ENCODE measurements at regions not wholly inside any gene's neighbourhood (a gene's known extent, or its start where the extent isn't known, plus 50 kb on each side); places are given as distances from the start of the nearest gene placed in this dataset.
"Not testable (repeated sequence)": the region's sequence is repeated elsewhere in the genome, so short reads cannot be mapped to it uniquely, and the experiment has no call there.

GRCh38 chr7:66529883-66530610, 98.6 kb upstream of the KCTD7 start:
- FAIRE-seq (no peak), DNase-seq (ENCODE audit: low spot score in 2 of 2) (peak in 1 of 2 donors; percentile 37)

GRCh38 chr7:66535414-66536329, 93.0 kb upstream of the KCTD7 start:
- DNase-seq (ENCODE audit: low spot score in 2 of 2) (no peak), FAIRE-seq (no peak)

GRCh38 chr7:66537380-66537779, 91.3 kb upstream of the KCTD7 start:
- FAIRE-seq (no peak), DNase-seq (ENCODE audit: low spot score in 2 of 2) (no peak)

GRCh38 chr7:66537876-66538275, 90.8 kb upstream of the KCTD7 start:
- no peak for DNase-seq (ENCODE audit: low spot score in 2 of 2)
- no peak for FAIRE-seq

- DNase-seq (ENCODE audit: low spot score in 2 of 2) (no peak), FAIRE-seq (no peak)
These were observed 89.4 kb upstream of the KCTD7 start for GRCh38 chr7:66539264-66539623.

GRCh38 chr7:66539902-66540375, 88.7 kb upstream of the KCTD7 start:
- FAIRE-seq (no peak), DNase-seq (ENCODE audit: low spot score in 2 of 2) (no peak)

- FAIRE-seq, result no peak
- DNase-seq (ENCODE audit: low spot score in 2 of 2), result no peak
These were observed 86.6 kb upstream of the KCTD7 start for GRCh38 chr7:66542049-66542448.

- DNase-seq (ENCODE audit: low spot score in 2 of 2) (no peak), FAIRE-seq (no peak)
These were observed 86.0 kb upstream of the KCTD7 start for GRCh38 chr7:66542528-66543269.

GRCh38 chr7:66549466-66549865, 79.2 kb upstream of the KCTD7 start:
- no peak for DNase-seq (ENCODE audit: low spot score in 2 of 2)
- FAIRE-seq, result no peak

- no peak for FAIRE-seq
These were observed 75.7 kb upstream of the KCTD7 start for GRCh38 chr7:66553001-66553400.

GRCh38 chr7:66553675-66554074, 75.0 kb upstream of the KCTD7 start:
- FAIRE-seq; DNase-seq (ENCODE audit: low spot score in 2 of 2): not testable (repeated sequence)

More at GRCh38 chr7:66553001-66553400, 75.7 kb upstream of the KCTD7 start:
- DNase-seq (ENCODE audit: low spot score in 2 of 2), result no peak

- not testable (repeated sequence) for DNase-seq (ENCODE audit: low spot score in 2 of 2); FAIRE-seq
These were observed 74.4 kb upstream of the KCTD7 start for GRCh38 chr7:66554291-66554690.

GRCh38 chr7:66554842-66555430, 73.7 kb upstream of the KCTD7 start:
- not testable (repeated sequence) for FAIRE-seq; DNase-seq (ENCODE audit: low spot score in 2 of 2)

GRCh38 chr7:66556177-66556548, 72.5 kb upstream of the KCTD7 start:
- DNase-seq (ENCODE audit: low spot score in 2 of 2) (no peak), FAIRE-seq (no peak)

- DNase-seq (ENCODE audit: low spot score in 2 of 2) (peak in 1 of 2 donors; percentile 44), FAIRE-seq (no peak)
These were observed 72.0 kb upstream of the KCTD7 start for GRCh38 chr7:66556549-66557213.

GRCh38 chr7:66557214-66558200, 71.2 kb upstream of the KCTD7 start:
- FAIRE-seq (no peak), DNase-seq (ENCODE audit: low spot score in 2 of 2) (peak; percentile 80 to 81)

- FAIRE-seq (no peak), DNase-seq (ENCODE audit: low spot score in 2 of 2) (no peak)
These were observed 70.5 kb upstream of the KCTD7 start for GRCh38 chr7:66558201-66558641.

GRCh38 chr7:66558660-66559465, 69.8 kb upstream of the KCTD7 start:
- no peak for FAIRE-seq
- peak; percentile 33 to 44 for DNase-seq (ENCODE audit: low spot score in 2 of 2)
